OCI-LY3 (cell line): ENCODE measurements at regions not wholly inside any gene's neighbourhood (a gene's known extent, or its start where the extent isn't known, plus 50 kb on each side); places are given as distances from the start of the nearest gene placed in this dataset.

Experiments
- CTCF ChIP-seq: fragments of 200-600, 300-600 bp; sonication (generic); IDR thresholded peaks from 2 replicates; pipeline ENCODE4 v1.5.1; 2014; ENCODE audit warnings: antibody characterized with exemption, low read length, low read depth
- EZH2phosphoT487 ChIP-seq: fragments of 200-600 bp; shearing (Covaris generic); IDR thresholded peaks from 2 replicates; pipeline ENCODE4 v1.6.1; 2018; ENCODE audit warnings: antibody characterized with exemption, mixed run types, low read depth

- TF ChIP-seq CTCF, result no peak
- no peak for TF ChIP-seq EZH2phosphoT487
Measured at GRCh38 chr9:11092974-11093373, 480.2 kb upstream of the PTPRD start.
